Parathyroid adenoma (tissue), 2 donors: ENCODE measurements at regions not wholly inside any gene's neighbourhood (a gene's known extent, or its start where the extent isn't known, plus 50 kb on each side); places are given as distances from the start of the nearest gene placed in this dataset.

Experiments
- H2AFZ ChIP-seq: fragments of 300-600 bp; sonication (generic); one replicate; pipeline ENCODE4 v1.7.0; 2017; ENCODE audit warnings: antibody characterized with exemption, mild to moderate bottlenecking
- H3K27ac ChIP-seq: fragments of 300-600 bp; sonication (generic); one replicate; pipeline ENCODE4 v1.7.0; 2017
- H3K27me3 ChIP-seq: fragments of 300-600 bp; sonication (generic); one replicate; pipeline ENCODE4 v1.7.0; 2017; ENCODE audit warnings: low read length; ENCODE audit not compliant: control insufficient read depth, insufficient read depth
- H3K36me3 ChIP-seq: fragments of 300-600 bp; sonication (generic); one replicate; pipeline ENCODE4 v1.7.0; 2017; ENCODE audit warnings: low read length; ENCODE audit not compliant: control insufficient read depth, insufficient read depth
- H3K4me1 ChIP-seq: fragments of 300-600 bp; sonication (generic); one replicate; pipeline ENCODE4 v1.7.0; 2017; ENCODE audit warnings: control low read depth
- H3K4me2 ChIP-seq: fragments of 300-600 bp; sonication (generic); one replicate; pipeline ENCODE4 v1.7.0; 2017; ENCODE audit warnings: low read length
- H3K4me3 ChIP-seq: fragments of 300-600 bp; sonication (generic); one replicate; pipeline ENCODE4 v1.7.0; 2017; ENCODE audit warnings: low read depth, low read length
- H3K79me2 ChIP-seq: fragments of 300-600 bp; sonication (generic); one replicate; pipeline ENCODE4 v1.7.0; 2017; ENCODE audit warnings: control low read depth
- H3K9ac ChIP-seq: fragments of 300-600 bp; sonication (generic); one replicate; pipeline ENCODE4 v1.7.0; 2017; ENCODE audit warnings: mild to moderate bottlenecking
- H3K9me3 ChIP-seq: fragments of 300-600 bp; sonication (generic); one replicate; pipeline ENCODE4 v1.7.0; 2017; ENCODE audit warnings: low read length; ENCODE audit not compliant: control insufficient read depth
- TF ChIP-seq, protein P1 (sequence below): fragments of 300-600 bp; sonication (generic); IDR thresholded peaks from one replicate; pipeline ENCODE4 v1.7.0; 2017; ENCODE audit warnings: antibody characterized with exemption, mild to moderate bottlenecking
- donor health status: primary hyperparathyroidism.

- H3K4me3 ChIP-seq = no peak overlapping the region
- H3K4me1 ChIP-seq = no peaks in the 10 kb centered on the region
These were observed 241.5 kb downstream of the SOX11 start for GRCh38 chr2:5933669-5934068.

DNA sequence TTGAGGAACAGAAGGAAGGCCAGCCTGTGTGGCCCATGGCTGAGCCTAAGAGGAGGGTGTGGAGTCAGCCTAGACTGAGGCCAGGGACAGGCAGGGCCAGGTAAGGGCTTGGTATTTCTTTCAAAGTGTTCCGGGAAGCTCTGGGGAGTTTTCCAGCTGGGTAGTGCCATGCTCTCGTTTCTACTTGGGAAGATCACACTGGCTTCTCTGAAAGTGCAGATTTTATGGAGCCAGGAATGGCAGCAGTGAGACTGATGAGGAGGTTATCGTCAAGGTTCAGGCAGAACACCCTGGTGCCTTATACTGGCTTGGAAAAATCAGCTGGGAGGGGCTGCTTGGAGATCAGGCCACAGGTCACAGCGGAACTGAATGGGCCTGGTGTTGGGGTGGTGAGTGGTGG is 245.1 kb downstream of the SOX11 start:
- Histone ChIP-seq H3K79me2 (no peaks in the 10 kb centered on the region), H3K36me3 (no peaks in the 10 kb centered on the region), H3K27me3 (no peaks in the 10 kb centered on the region), H3K9ac (no peak overlapping the region), H3K4me1 (no peaks in the 10 kb centered on the region), H2AFZ (no peak overlapping the region), H3K4me2 (no peak overlapping the region), H3K9me3 (no peaks in the 10 kb centered on the region), H3K4me3 (no peak overlapping the region), H3K27ac (no peak overlapping the region)
- TF ChIP-seq, protein P1, sequence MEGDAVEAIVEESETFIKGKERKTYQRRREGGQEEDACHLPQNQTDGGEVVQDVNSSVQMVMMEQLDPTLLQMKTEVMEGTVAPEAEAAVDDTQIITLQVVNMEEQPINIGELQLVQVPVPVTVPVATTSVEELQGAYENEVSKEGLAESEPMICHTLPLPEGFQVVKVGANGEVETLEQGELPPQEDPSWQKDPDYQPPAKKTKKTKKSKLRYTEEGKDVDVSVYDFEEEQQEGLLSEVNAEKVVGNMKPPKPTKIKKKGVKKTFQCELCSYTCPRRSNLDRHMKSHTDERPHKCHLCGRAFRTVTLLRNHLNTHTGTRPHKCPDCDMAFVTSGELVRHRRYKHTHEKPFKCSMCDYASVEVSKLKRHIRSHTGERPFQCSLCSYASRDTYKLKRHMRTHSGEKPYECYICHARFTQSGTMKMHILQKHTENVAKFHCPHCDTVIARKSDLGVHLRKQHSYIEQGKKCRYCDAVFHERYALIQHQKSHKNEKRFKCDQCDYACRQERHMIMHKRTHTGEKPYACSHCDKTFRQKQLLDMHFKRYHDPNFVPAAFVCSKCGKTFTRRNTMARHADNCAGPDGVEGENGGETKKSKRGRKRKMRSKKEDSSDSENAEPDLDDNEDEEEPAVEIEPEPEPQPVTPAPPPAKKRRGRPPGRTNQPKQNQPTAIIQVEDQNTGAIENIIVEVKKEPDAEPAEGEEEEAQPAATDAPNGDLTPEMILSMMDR = no peak

More at GRCh38 chr2:5933669-5934068, 241.5 kb downstream of the SOX11 start:
- Histone ChIP-seq H3K27me3 (no peaks in the 10 kb centered on the region), H3K9ac (no peak overlapping the region), H3K9me3 (no peaks in the 10 kb centered on the region), H2AFZ (no peak overlapping the region), H3K36me3 (no peaks in the 10 kb centered on the region), H3K27ac (no peak overlapping the region), H3K79me2 (no peaks in the 10 kb centered on the region), H3K4me2 (no peak overlapping the region)
- TF ChIP-seq, protein P1 = no peak

- no peak overlapping the region for H3K4me3 ChIP-seq
- H3K4me1 ChIP-seq = no peaks in the 10 kb centered on the region
- no peaks in the 10 kb centered on the region for H3K36me3 ChIP-seq
- H3K27ac ChIP-seq = no peak overlapping the region
- H2AFZ ChIP-seq = no peak overlapping the region
- TF ChIP-seq, protein P1 = no peak
- H3K79me2 ChIP-seq = no peaks in the 10 kb centered on the region
- H3K9me3 ChIP-seq = no peaks in the 10 kb centered on the region
- no peak overlapping the region for H3K9ac ChIP-seq
- no peak overlapping the region for H3K4me2 ChIP-seq
- no peaks in the 10 kb centered on the region for H3K27me3 ChIP-seq
These were observed 245.8 kb downstream of the SOX11 start for GRCh38 chr2:5937851-5938565.

DNA sequence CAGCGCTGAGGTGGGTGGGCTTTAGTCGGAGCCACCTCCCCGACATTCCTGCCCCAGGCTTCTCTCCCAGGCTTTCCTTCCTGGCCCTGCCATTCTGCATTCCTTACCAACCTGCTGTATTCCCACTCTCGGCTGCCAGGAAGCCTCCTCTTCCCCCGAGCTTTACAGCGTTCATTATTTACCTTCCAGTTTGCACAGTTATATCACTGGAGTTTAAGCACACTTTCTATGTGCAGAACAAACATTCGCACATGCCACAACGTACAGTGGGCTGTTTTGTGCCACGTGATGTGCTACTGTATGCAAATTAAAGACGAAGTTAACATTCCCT is 246.3 kb downstream of the SOX11 start:
- TF ChIP-seq, protein P1 = no peak
- no peaks in the 10 kb centered on the region for H3K79me2 ChIP-seq
- H2AFZ ChIP-seq = no peak overlapping the region
- H3K27me3 ChIP-seq = no peaks in the 10 kb centered on the region
- no peaks in the 10 kb centered on the region for H3K4me1 ChIP-seq
- H3K4me3 ChIP-seq = no peak overlapping the region
- no peaks in the 10 kb centered on the region for H3K9me3 ChIP-seq
- no peak overlapping the region for H3K9ac ChIP-seq
- H3K36me3 ChIP-seq = no peaks in the 10 kb centered on the region
- no peak overlapping the region for H3K4me2 ChIP-seq
- H3K27ac ChIP-seq = no peak overlapping the region

- no peak overlapping the region for H3K4me3 ChIP-seq
- H3K36me3 ChIP-seq = no peaks in the 10 kb centered on the region
- H3K9me3 ChIP-seq = no peaks in the 10 kb centered on the region
- H3K4me2 ChIP-seq = no peak overlapping the region
- no peak overlapping the region for H3K27ac ChIP-seq
- no peak overlapping the region for H2AFZ ChIP-seq
- H3K4me1 ChIP-seq = no peaks in the 10 kb centered on the region
- H3K9ac ChIP-seq = no peak overlapping the region
- H3K27me3 ChIP-seq = no peaks in the 10 kb centered on the region
- TF ChIP-seq, protein P1 = no peak
- H3K79me2 ChIP-seq = no peaks in the 10 kb centered on the region
These were observed 247.4 kb downstream of the SOX11 start for GRCh38 chr2:5939553-5939952.
